Right cardiac atrium (tissue), 5 donors: ENCODE measurements at regions not wholly inside any gene's neighbourhood (a gene's known extent, or its start where the extent isn't known, plus 50 kb on each side); places are given as distances from the start of the nearest gene placed in this dataset.

ENCODE experiments used
- ATAC-seq, 2 donors: fragments of 200-7000 bp; cut with Tn5 transposase; one replicate each; pipeline versions ENCODE4 v1.8.0 to v1.9.1; 2020; ENCODE audit warnings: moderate library complexity in 2 of 2, mild to moderate bottlenecking in 1 of 2
- DNase-seq, 3 donors: peaks; one replicate each; pipeline ENCODE4 v3.0.0-alpha.2; 2020
- H3K27ac ChIP-seq: one replicate; pipeline ENCODE4 v1.5.1; 2013; ENCODE audit warnings: mild to moderate bottlenecking, low read length, control low read depth, moderate library complexity
- H3K27me3 ChIP-seq: one replicate; pipeline ENCODE4 v1.6.1; 2013; ENCODE audit not compliant: control insufficient read depth, insufficient read depth
- H3K4me1 ChIP-seq: one replicate; pipeline ENCODE4 v1.6.1; 2013; ENCODE audit warnings: low read length; ENCODE audit not compliant: control insufficient read depth, insufficient read depth
- H3K4me3 ChIP-seq: one replicate; pipeline ENCODE4 v1.5.1; 2013; ENCODE audit warnings: low read length, control low read depth
- H3K9me3 ChIP-seq: one replicate; pipeline ENCODE4 v1.6.1; 2013; ENCODE audit warnings: low read length; ENCODE audit not compliant: control insufficient read depth
- WGBS: extraction: QIAGEN DNeasy Blood & Tissue Kit; methylation state at CpG from one replicate; pipeline ENCODE4 v1.1.7; 2013; 5-methylcytosine and 5-hydroxymethylcytosine counted together
- intact Hi-C, 4 donors: fragments of 100-400 bp; cut with DNase I; formaldehyde crosslinking; loops; one replicate each; pipeline versions ENCODE4 v1.11.0 to v1.14.0; 2022 to 2023
- donor health status: healthy with polysubstance abuse.
- donor health status: DM: no; HTN: yes; CAD: no.
- donor health status: DM: no; HTN: no; CAD: no.
- donor health status: DM: no; HTN: yes; CAD: no; lungs with severe emphysema.
- donor health status: DM: yes; HTN: yes; CAD: no.

- intact Hi-C loops: no loop called here
- ATAC-seq (no peak), DNase-seq (no peak)
- H3K4me3 ChIP-seq: no peak overlapping the region
- H3K4me1 ChIP-seq: no peaks in the 10 kb centered on the region
- WGBS: 77% methylated on average over 9 of the region's 9 CpGs
- H3K27ac ChIP-seq: no peak overlapping the region
- peaks cover 8% of the 10 kb centered on the region for H3K9me3 ChIP-seq
- H3K27me3 ChIP-seq: no peaks in the 10 kb centered on the region
Observed at GRCh38 chr5:2981652-2982051, 230.2 kb upstream of the IRX2 start.

- DNase-seq (no peak), ATAC-seq (no peak)
- Histone ChIP-seq H3K4me3 (no peak overlapping the region), H3K27me3 (no peaks in the 10 kb centered on the region), H3K27ac (no peak overlapping the region), H3K4me1 (no peaks in the 10 kb centered on the region), H3K9me3 (peaks cover 8% of the 10 kb centered on the region)
- intact Hi-C loops: no loop called here
- 75% methylated on average over 9 of the region's 9 CpGs for whole genome bisulfite sequencing
Observed at GRCh38 chr5:2981035-2981434, 229.6 kb upstream of the IRX2 start.

- Histone ChIP-seq H3K4me3 (no peak overlapping the region), H3K27ac (no peak overlapping the region), H3K9me3 (peaks cover 8% of the 10 kb centered on the region), H3K4me1 (no peaks in the 10 kb centered on the region), H3K27me3 (no peaks in the 10 kb centered on the region)
- ATAC-seq (no peak), DNase-seq (no peak)
- intact Hi-C loops: no loop called here
- 35% methylated on average over 2 of the region's 2 CpGs for whole genome bisulfite sequencing
Observed at GRCh38 chr5:2960294-2960693, 208.8 kb upstream of the IRX2 start.

- Histone ChIP-seq H3K27me3 (no peaks in the 10 kb centered on the region), H3K4me1 (no peaks in the 10 kb centered on the region), H3K9me3 (peaks cover 8% of the 10 kb centered on the region), H3K27ac (no peak overlapping the region), H3K4me3 (no peak overlapping the region)
- DNase-seq (no peak), ATAC-seq (no peak)
- 76% methylated on average over 2 of the region's 2 CpGs for WGBS
- intact Hi-C loops: no loop called here
Observed at GRCh38 chr5:2958976-2959375, 207.5 kb upstream of the IRX2 start.

- DNase-seq (no peak), ATAC-seq (no peak)
- H3K27ac ChIP-seq: no peak overlapping the region
- H3K4me1 ChIP-seq: no peaks in the 10 kb centered on the region
- no peaks in the 10 kb centered on the region for H3K27me3 ChIP-seq
- H3K9me3 ChIP-seq: peaks cover 3% of the 10 kb centered on the region
- intact Hi-C loops: no loop called here
- no peak overlapping the region for H3K4me3 ChIP-seq
- 56% methylated on average over 3 of the region's 3 CpGs for WGBS
Observed at GRCh38 chr5:2948875-2949274, 197.4 kb upstream of the IRX2 start.

GRCh38 chr5:2946315-2946714, 194.8 kb upstream of the IRX2 start:
- no peak for DNase-seq
- no peak for ATAC-seq
- Histone ChIP-seq H3K9me3 (peaks cover 3% of the 10 kb centered on the region), H3K27me3 (no peaks in the 10 kb centered on the region), H3K4me3 (no peak overlapping the region), H3K4me1 (no peaks in the 10 kb centered on the region), H3K27ac (no peak overlapping the region)
- intact Hi-C loops: no loop called here
- WGBS: 72% methylated on average over 6 of the region's 6 CpGs

GRCh38 chr5:2936413-2936812, 184.9 kb upstream of the IRX2 start:
- ATAC-seq: no peak
- Histone ChIP-seq H3K4me1 (no peaks in the 10 kb centered on the region), H3K27me3 (no peaks in the 10 kb centered on the region), H3K4me3 (no peak overlapping the region), H3K9me3 (no peaks in the 10 kb centered on the region), H3K27ac (no peak overlapping the region)
- 87% methylated on average over 4 of the region's 4 CpGs for whole genome bisulfite sequencing
- intact Hi-C loops: no loop called here
- DNase-seq: no peak

- WGBS: 77% methylated on average over 10 of the region's 10 CpGs
- Histone ChIP-seq H3K27me3 (no peaks in the 10 kb centered on the region), H3K4me1 (no peaks in the 10 kb centered on the region), H3K4me3 (no peak overlapping the region), H3K27ac (no peak overlapping the region), H3K9me3 (no peaks in the 10 kb centered on the region)
- no peak for DNase-seq
- ATAC-seq: no peak
- intact Hi-C loops: no loop called here
Observed at GRCh38 chr5:2929779-2930178, 178.3 kb upstream of the IRX2 start.

GRCh38 chr5:2921651-2922050, 170.2 kb upstream of the IRX2 start:
- Histone ChIP-seq H3K27ac (no peak overlapping the region), H3K27me3 (no peaks in the 10 kb centered on the region), H3K4me3 (no peak overlapping the region), H3K9me3 (peaks cover 7% of the 10 kb centered on the region), H3K4me1 (no peaks in the 10 kb centered on the region)
- 94% methylated on average over 9 of the region's 9 CpGs for WGBS
- intact Hi-C loops: no loop called here
- ATAC-seq (no peak), DNase-seq (no peak)

- 83% methylated on average over 5 of the region's 5 CpGs for WGBS
- DNase-seq (no peak), ATAC-seq (no peak)
- Histone ChIP-seq H3K27ac (no peak overlapping the region), H3K4me3 (no peak overlapping the region), H3K4me1 (no peaks in the 10 kb centered on the region), H3K9me3 (peaks cover 7% of the 10 kb centered on the region), H3K27me3 (no peaks in the 10 kb centered on the region)
- intact Hi-C loops: no loop called here
Observed at GRCh38 chr5:2921176-2921575, 169.7 kb upstream of the IRX2 start.

GRCh38 chr5:2920312-2920711, 168.8 kb upstream of the IRX2 start:
- Histone ChIP-seq H3K9me3 (peaks cover 7% of the 10 kb centered on the region), H3K4me1 (no peaks in the 10 kb centered on the region), H3K4me3 (no peak overlapping the region), H3K27me3 (no peaks in the 10 kb centered on the region), H3K27ac (no peak overlapping the region)
- intact Hi-C loops: no loop called here
- no peak for DNase-seq
- WGBS: 81% methylated on average over 5 of the region's 5 CpGs
- no peak for ATAC-seq

- DNase-seq (no peak), ATAC-seq (no peak)
- Histone ChIP-seq H3K4me3 (no peak overlapping the region), H3K9me3 (peaks cover 7% of the 10 kb centered on the region), H3K4me1 (no peaks in the 10 kb centered on the region), H3K27ac (no peak overlapping the region), H3K27me3 (no peaks in the 10 kb centered on the region)
- WGBS: 80% methylated on average over 11 of the region's 11 CpGs
- intact Hi-C loops: no loop called here
Observed at GRCh38 chr5:2919310-2920018, 168.0 kb upstream of the IRX2 start.
